C4-2B (cell line): ENCODE measurements at regions not wholly inside any gene's neighbourhood (a gene's known extent, or its start where the extent isn't known, plus 50 kb on each side); places are given as distances from the start of the nearest gene placed in this dataset.

ENCODE experiments used
- CTCF ChIP-seq: fragments of 450-650 bp; conservative IDR thresholded peaks from 2 replicates; pipeline ENCODE4 v1.5.1; 2017; ENCODE audit warnings: mild to moderate bottlenecking
- ZFX ChIP-seq: fragments of 450-650 bp; IDR thresholded peaks from 2 replicates; pipeline ENCODE4 v1.6.1; 2017

- no peak for TF ChIP-seq CTCF
- no peak for TF ChIP-seq ZFX
Observed at GRCh38 chr22:34102633-34103032, 182.4 kb upstream of the LARGE1 start.
